Left forelimb (tissue), 1 donor: ENCODE measurements at regions not wholly inside any gene's neighbourhood (a gene's known extent, or its start where the extent isn't known, plus 50 kb on each side); places are given as distances from the start of the nearest gene placed in this dataset.
A peak's percentile ranks its signal among the peaks of the same experiment; 100 is the strongest.
"Not testable (repeated sequence)": the region's sequence is repeated elsewhere in the genome, so short reads cannot be mapped to it uniquely, and the experiment has no call there.

Experiments
- DNase-seq: peaks from one replicate; pipeline ENCODE4 v3.0.0-alpha.2; 2018; ENCODE audit warnings: low spot score

GRCh38 chr1:176396604-176397395, 66.2 kb upstream of the PAPPA2 start:
- not testable (repeated sequence) for DNase-seq

- DNase-seq = no peak
These were observed 71.4 kb upstream of the PAPPA2 start for GRCh38 chr1:176391621-176392020.

- no peak for DNase-seq
These were observed 78.1 kb upstream of the PAPPA2 start for GRCh38 chr1:176384841-176385240.

GRCh38 chr1:176382163-176382562, 80.8 kb upstream of the PAPPA2 start:
- no peak for DNase-seq

GRCh38 chr1:176379626-176380339, 83.2 kb upstream of the PAPPA2 start:
- no peak for DNase-seq

- DNase-seq = peak; percentile 79
These were observed 87.9 kb upstream of the PAPPA2 start for GRCh38 chr1:176374967-176375569.

- no peak for DNase-seq
These were observed 98.6 kb upstream of the PAPPA2 start for GRCh38 chr1:176364236-176364905.

GRCh38 chr1:176349135-176349715, 113.8 kb upstream of the PAPPA2 start:
- not testable (repeated sequence) for DNase-seq

- no peak for DNase-seq
These were observed 121.3 kb upstream of the PAPPA2 start for GRCh38 chr1:176341656-176342055.

- no peak for DNase-seq
These were observed 124.1 kb upstream of the PAPPA2 start for GRCh38 chr1:176338877-176339276.

- no peak for DNase-seq
These were observed 123.7 kb upstream of the COP1 start for GRCh38 chr1:176330782-176331181.

GRCh38 chr1:176325664-176326063, 118.6 kb upstream of the COP1 start:
- no peak for DNase-seq

GRCh38 chr1:176323472-176323871, 116.4 kb upstream of the COP1 start:
- DNase-seq = no peak

- no peak for DNase-seq
These were observed 108.6 kb upstream of the COP1 start for GRCh38 chr1:176315519-176316220.

GRCh38 chr1:176296602-176297001, 89.5 kb upstream of the COP1 start:
- DNase-seq = not testable (repeated sequence)

GRCh38 chr1:176285996-176286395, 78.9 kb upstream of the COP1 start:
- DNase-seq = no peak

GRCh38 chr1:176271572-176271971, 64.5 kb upstream of the COP1 start:
- DNase-seq = no peak
